OCI-LY3 (cell line): ENCODE measurements at regions not wholly inside any gene's neighbourhood (a gene's known extent, or its start where the extent isn't known, plus 50 kb on each side); places are given as distances from the start of the nearest gene placed in this dataset.

Source experiments
- H2AFZ ChIP-seq: fragments of 200-600, 300-600 bp; shearing (Covaris generic); 2 replicates; pipeline ENCODE4 v1.6.0; 2014; ENCODE audit warnings: antibody characterized with exemption, low read depth, low read length
- H3K27ac ChIP-seq: fragments of 200-600, 300-600 bp; sonication (generic); 2 replicates; pipeline ENCODE4 v1.5.1; 2014; ENCODE audit warnings: mild to moderate bottlenecking, low read length, moderate library complexity, mixed read lengths
- H3K27me3 ChIP-seq: fragments of 200-600, 300-600 bp; sonication (generic); 2 replicates; pipeline ENCODE4 v1.6.1; 2014; ENCODE audit warnings: low read depth, low read length, mixed read lengths
- H3K36me3 ChIP-seq: fragments of 200-600, 300-600 bp; sonication (generic); replicated peaks from 2 replicates; pipeline ENCODE3; 2014; ENCODE audit warnings: low read depth, low read length, mixed read lengths
- H3K4me1 ChIP-seq: fragments of 300-600, 200-600 bp; sonication (generic); 2 replicates; pipeline ENCODE4 v1.6.1; 2014; ENCODE audit warnings: low read length, mixed read lengths
- H3K4me2 ChIP-seq: fragments of 200-600, 300-600 bp; sonication (generic); 2 replicates; pipeline ENCODE4 v1.6.1; 2014; ENCODE audit warnings: low read length, mixed read lengths
- H3K4me3 ChIP-seq: fragments of 300-600, 200-600 bp; sonication (generic); 2 replicates; pipeline ENCODE4 v1.5.1; 2014; ENCODE audit warnings: antibody characterized with exemption, mild to moderate bottlenecking, low read length, moderate library complexity
- H3K79me2 ChIP-seq: fragments of 300-600, 200-600 bp; shearing (Covaris generic); 2 replicates; pipeline ENCODE4 v1.6.1; 2014; ENCODE audit warnings: mild to moderate bottlenecking, low read length, mixed read lengths
- H3K9ac ChIP-seq: fragments of 300-600, 200-600 bp; shearing (Covaris generic); 2 replicates; pipeline ENCODE4 v1.6.0; 2014; ENCODE audit warnings: mild to moderate bottlenecking, low read length, moderate library complexity
- H3K9me3 ChIP-seq: fragments of 200-600, 300-600 bp; shearing (Covaris generic); 2 replicates; pipeline ENCODE4 v1.6.1; 2014; ENCODE audit warnings: low read length, mixed read lengths; ENCODE audit not compliant: insufficient read depth
- H4K20me1 ChIP-seq: fragments of 200-600, 300-600 bp; sonication (generic); 2 replicates; pipeline ENCODE4 v1.6.1; 2016; ENCODE audit warnings: low read length, mixed read lengths; ENCODE audit not compliant: insufficient read depth
- CTCF ChIP-seq: fragments of 200-600, 300-600 bp; sonication (generic); IDR thresholded peaks from 2 replicates; pipeline ENCODE4 v1.5.1; 2014; ENCODE audit warnings: antibody characterized with exemption, low read length, low read depth
- EZH2phosphoT487 ChIP-seq: fragments of 200-600 bp; shearing (Covaris generic); IDR thresholded peaks from 2 replicates; pipeline ENCODE4 v1.6.1; 2018; ENCODE audit warnings: antibody characterized with exemption, mixed run types, low read depth

- H3K9ac ChIP-seq = no peak overlapping the region
- no peaks in the 10 kb centered on the region for H3K79me2 ChIP-seq
- no peaks in the 10 kb centered on the region for H3K4me1 ChIP-seq
- H2AFZ ChIP-seq = no peak overlapping the region
- no peak overlapping the region for H3K4me3 ChIP-seq
- H3K4me2 ChIP-seq = no peak overlapping the region
- peaks cover 1% of the 10 kb centered on the region for H3K36me3 ChIP-seq
- no peak overlapping the region for H3K27ac ChIP-seq
- 0 out of 2 replicates have a peak, but pooled peaks cover 3% of the 10 kb centered on the region for H3K9me3 ChIP-seq
- no peaks in the 10 kb centered on the region for H4K20me1 ChIP-seq
- TF ChIP-seq CTCF (no peak), EZH2phosphoT487 (no peak)
- H3K27me3 ChIP-seq = no peaks in the 10 kb centered on the region
Measured at GRCh38 chr6:14464055-14464454, 346.5 kb downstream of the CD83 start.

GRCh38 chr6:14464716-14465115 lies 347.1 kb downstream of the CD83 start:
- Histone ChIP-seq H3K27ac (no peak overlapping the region), H3K4me3 (no peak overlapping the region)

GRCh38 chr6:14466278-14466677 lies 348.7 kb downstream of the CD83 start:
- TF ChIP-seq EZH2phosphoT487 = no peak
- TF ChIP-seq CTCF = no peak
- Histone ChIP-seq H3K27ac (no peak overlapping the region), H3K79me2 (no peaks in the 10 kb centered on the region), H3K36me3 (peaks cover 5% of the 10 kb centered on the region), H4K20me1 (no peaks in the 10 kb centered on the region), H3K9me3 (0 out of 2 replicates have a peak, but pooled peaks cover 3% of the 10 kb centered on the region), H3K27me3 (no peaks in the 10 kb centered on the region), H3K9ac (no peak overlapping the region), H2AFZ (no peak overlapping the region), H3K4me3 (no peak overlapping the region), H3K4me2 (no peak overlapping the region), H3K4me1 (no peaks in the 10 kb centered on the region)

More at GRCh38 chr6:14464716-14465115, 347.1 kb downstream of the CD83 start:
- TF ChIP-seq EZH2phosphoT487 (no peak), CTCF (no peak)
- Histone ChIP-seq H3K79me2 (no peaks in the 10 kb centered on the region), H2AFZ (no peak overlapping the region), H4K20me1 (no peaks in the 10 kb centered on the region), H3K4me2 (no peak overlapping the region), H3K27me3 (no peaks in the 10 kb centered on the region), H3K36me3 (peaks cover 5% of the 10 kb centered on the region), H3K9me3 (0 out of 2 replicates have a peak, but pooled peaks cover 3% of the 10 kb centered on the region), H3K4me1 (no peaks in the 10 kb centered on the region), H3K9ac (no peak overlapping the region)

GRCh38 chr6:14467591-14467990 lies 350.0 kb downstream of the CD83 start:
- Histone ChIP-seq H3K36me3 (peaks cover 5% of the 10 kb centered on the region), H2AFZ (no peak overlapping the region), H3K27ac (no peak overlapping the region), H3K4me1 (no peaks in the 10 kb centered on the region), H3K9me3 (0 out of 2 replicates have a peak, but pooled peaks cover 3% of the 10 kb centered on the region), H3K79me2 (no peaks in the 10 kb centered on the region), H3K9ac (no peak overlapping the region), H3K4me3 (no peak overlapping the region), H3K27me3 (no peaks in the 10 kb centered on the region), H3K4me2 (no peak overlapping the region), H4K20me1 (no peaks in the 10 kb centered on the region)
- no peak for TF ChIP-seq EZH2phosphoT487
- no peak for TF ChIP-seq CTCF
